Ishikawa (cell line): ENCODE measurements at regions not wholly inside any gene's neighbourhood (a gene's known extent, or its start where the extent isn't known, plus 50 kb on each side); places are given as distances from the start of the nearest gene placed in this dataset.

Source experiments
- CREB1 ChIP-seq: IDR thresholded peaks from 2 replicates; pipeline ENCODE4 v1.6.1; 2012; ENCODE audit warnings: low read depth
- EGR1 ChIP-seq: IDR thresholded peaks from 2 replicates; pipeline ENCODE4 v1.6.1; 2012
- EP300 ChIP-seq: IDR thresholded peaks from 2 replicates; pipeline ENCODE4 v1.6.1; 2012; ENCODE audit warnings: borderline replicate concordance
- MAX ChIP-seq: IDR thresholded peaks from 2 replicates; pipeline ENCODE4 v1.6.1; 2012
- NFIC ChIP-seq: IDR thresholded peaks from 2 replicates; pipeline ENCODE4 v1.6.1; 2012
- RAD21 ChIP-seq: IDR thresholded peaks from 2 replicates; pipeline ENCODE4 v1.6.1; 2012; ENCODE audit warnings: low read depth
- REST ChIP-seq: IDR thresholded peaks from 2 replicates; pipeline ENCODE4 v1.6.1; 2012; ENCODE audit warnings: low read depth, mild to moderate bottlenecking
- TCF12 ChIP-seq: IDR thresholded peaks from 2 replicates; pipeline ENCODE4 v1.6.1; 2012; ENCODE audit warnings: low read depth
- TEAD4 ChIP-seq: IDR thresholded peaks from 2 replicates; pipeline ENCODE4 v1.6.1; 2012
- YY1 ChIP-seq: IDR thresholded peaks from 2 replicates; pipeline ENCODE4 v1.6.1; 2012; ENCODE audit warnings: low read depth

- TF ChIP-seq REST (no peak), MAX (no peak), EGR1 (no peak), CREB1 (no peak), NFIC (no peak), YY1 (no peak), RAD21 (no peak), TCF12 (no peak), EP300 (no peak), TEAD4 (no peak)
These were observed 1059.7 kb downstream of the TSN start for GRCh38 chr2:122815120-122815519.
